AG09309 (cell line): ENCODE measurements at regions not wholly inside any gene's neighbourhood (a gene's known extent, or its start where the extent isn't known, plus 50 kb on each side); places are given as distances from the start of the nearest gene placed in this dataset.

Source experiments
- DNase-seq: peaks from one replicate; pipeline ENCODE4 v3.0.0-alpha.2; 2010; ENCODE audit warnings: low read depth
- H3K4me3 ChIP-seq: 2 replicates; pipeline ENCODE4 v1.5.1; 2011; ENCODE audit warnings: mild to moderate bottlenecking, low read depth, low read length, moderate library complexity; ENCODE audit not compliant: control insufficient read depth
- CTCF ChIP-seq: IDR thresholded peaks from 2 replicates; pipeline ENCODE4 v1.5.1; 2011; ENCODE audit warnings: mild to moderate bottlenecking, low read depth, low read length, inconsistent platforms; ENCODE audit not compliant: insufficient read depth, control insufficient read depth; ENCODE audit errors: missing control alignments

DNA sequence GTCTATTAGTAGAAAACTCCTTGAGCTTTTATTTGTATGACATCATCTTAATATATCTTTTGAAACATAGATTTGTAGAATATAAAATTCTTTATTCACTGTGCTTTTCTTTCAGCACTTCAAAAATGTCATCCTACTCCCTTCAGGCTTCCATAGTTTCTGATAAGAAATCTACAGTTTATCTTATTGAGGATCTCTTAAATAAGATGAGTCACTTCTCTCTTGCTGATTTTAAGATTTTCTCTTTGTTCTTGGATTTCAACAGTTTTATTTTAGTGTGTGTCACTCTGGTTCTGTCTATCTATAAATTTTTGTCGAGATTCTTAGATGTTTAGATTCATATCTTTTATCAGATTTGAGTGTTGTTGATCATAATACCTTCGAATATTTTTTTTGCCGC lies 566.1 kb upstream of the CHORDC1 start:
- no peak for DNase-seq
- no peak for TF ChIP-seq CTCF
- H3K4me3 ChIP-seq: no peak overlapping the region

- no peak overlapping the region for H3K4me3 ChIP-seq
- no peak for DNase-seq
- no peak for TF ChIP-seq CTCF
Measured at GRCh38 chr11:90784241-90784814, 561.5 kb upstream of the CHORDC1 start.

DNA sequence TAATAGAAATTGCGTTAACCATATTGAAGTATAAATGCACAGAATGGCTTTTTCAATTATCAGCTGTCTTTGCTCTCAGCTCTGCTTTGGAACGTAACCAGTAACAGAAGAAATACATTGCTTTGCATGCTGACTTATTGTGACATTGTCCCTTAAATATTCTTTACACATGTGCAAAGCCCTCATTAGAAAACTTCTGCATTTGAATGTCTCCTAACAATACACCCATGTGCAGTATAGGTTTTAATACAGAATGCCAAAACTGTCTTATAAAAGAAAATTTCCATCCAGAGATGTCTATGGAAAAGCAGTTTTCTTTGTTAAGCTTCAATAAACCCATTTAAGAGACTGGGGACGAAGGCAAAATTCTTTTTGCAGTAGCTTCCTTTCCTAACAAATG lies 560.3 kb upstream of the CHORDC1 start:
- no peak for TF ChIP-seq CTCF
- no peak overlapping the region for H3K4me3 ChIP-seq
- DNase-seq: no peak

- no peak overlapping the region for H3K4me3 ChIP-seq
- DNase-seq: no peak
- TF ChIP-seq CTCF: no peak
Measured at GRCh38 chr11:90779098-90779497, 556.2 kb upstream of the CHORDC1 start.

- no peak for DNase-seq
- no peak for TF ChIP-seq CTCF
- H3K4me3 ChIP-seq: no peak overlapping the region
Measured at GRCh38 chr11:90775567-90776165, 552.8 kb upstream of the CHORDC1 start.

- H3K4me3 ChIP-seq: no peak overlapping the region
- TF ChIP-seq CTCF: no peak
- no peak for DNase-seq
Measured at GRCh38 chr11:90774727-90775566, 552.1 kb upstream of the CHORDC1 start.
